ENCODE measurements at regions not wholly inside any gene's neighbourhood (a gene's known extent, or its start where the extent isn't known, plus 50 kb on each side); places are given as distances from the start of the nearest gene placed in this dataset.

- TF ChIP-seq CTCF (IDR thresholded peaks at IDR 0.05) (no peak), POLR2A (IDR thresholded peaks at IDR 0.05) (no peak)
Measured at GRCh38 chr5:159680095-159680494, 236.2 kb upstream of the ADRA1B start.
